ENCODE measurements at regions not wholly inside any gene's neighbourhood (a gene's known extent, or its start where the extent isn't known, plus 50 kb on each side); places are given as distances from the start of the nearest gene placed in this dataset.

- Histone ChIP-seq H3K36me3 (ENCODE audit: control insufficient read depth in 2 of 4, insufficient read depth in 4 of 4, low read length in 3 of 4) (no peaks in the 10 kb centered on the region), H2BK15ac (ENCODE audit: low read length) (no peak overlapping the region), H4K5ac (ENCODE audit: insufficient read length, low read depth, low read length) (no peak overlapping the region), H3K14ac (ENCODE audit: insufficient read length) (no peak overlapping the region), H3K79me1 (ENCODE audit: low read depth, low read length) (no peaks in the 10 kb centered on the region), H3K27ac (ENCODE audit: low read depth, low read length) (no peak overlapping the region), H3K4me1 (replicated peaks in 1 of 4; ENCODE audit: control insufficient read depth in 3 of 4, insufficient read depth in 4 of 4, low read length in 3 of 4) (no peaks in the 10 kb centered on the region), H2AFZ (ENCODE audit: low read length) (no peak overlapping the region), H2BK20ac (ENCODE audit: low read length) (no peak overlapping the region), H2BK5ac (ENCODE audit: low read depth, low read length) (no peak overlapping the region), H3K4me2 (ENCODE audit: insufficient read depth in 1 of 2, low read depth in 2 of 2, low read length in 2 of 2) (no peak overlapping the region), H4K8ac (ENCODE audit: extremely low read depth, insufficient read depth, low read length) (no peak overlapping the region), H3K4me3 (ENCODE audit: extremely low read depth in 1 of 4, insufficient read depth in 2 of 4, low read depth in 3 of 4, low read length in 4 of 4) (no peak overlapping the region), H2BK120ac (replicated peaks; ENCODE audit: low read depth, low read length) (no peak overlapping the region), H3K56ac (replicated peaks; ENCODE audit: insufficient read length, low read depth, low read length) (no peak overlapping the region), H3K27me3 (replicated peaks in 1 of 4; ENCODE audit: control insufficient read depth in 3 of 4, extremely low read depth in 1 of 4, insufficient read depth in 3 of 4, low read length in 3 of 4) (no peaks in the 10 kb centered on the region), H3K9me3 (ENCODE audit: insufficient read depth in 2 of 2, low read depth in 1 of 2, low read length in 1 of 2) (no peaks in the 10 kb centered on the region; a peak in 1 of 4 replicates), H3K23ac (ENCODE audit: insufficient read length) (no peak overlapping the region), H3K4ac (replicated peaks; ENCODE audit: insufficient read length, low read depth, low read length) (no peak overlapping the region), H4K91ac (replicated peaks; ENCODE audit: insufficient read length, low read length) (no peak overlapping the region), H2AK5ac (ENCODE audit: low read depth, low read length) (no peak overlapping the region), H3K9ac (replicated peaks in 1 of 4; ENCODE audit: extremely low read depth in 1 of 4, low read depth in 3 of 4, low read length in 3 of 4) (no peak overlapping the region), H3K79me2 (ENCODE audit: control insufficient read depth in 1 of 2, insufficient read depth in 2 of 2, low read length in 2 of 2) (no peaks in the 10 kb centered on the region), H2BK12ac (ENCODE audit: low read depth, low read length) (no peak overlapping the region), H3K23me2 (ENCODE audit: low read depth, low read length) (no peaks in the 10 kb centered on the region), H4K20me1 (replicated peaks in 1 of 2; ENCODE audit: control insufficient read depth in 1 of 2, insufficient read depth in 2 of 2, low read length in 2 of 2) (no peaks in the 10 kb centered on the region), H3K18ac (ENCODE audit: extremely low read depth, low read length) (no peak overlapping the region)
- ChIA-PET POLR2A (ENCODE audit: partially characterized antibody) (no interaction called here), CTCF (ENCODE audit: partially characterized antibody) (interaction anchor here (1.4 kb wide), 1 partner anchor 68 kb away, joined by 3 read pairs; no protein-coding TSS in a partner anchor)
- WGBS, 2 experiments (ENCODE audit: extremely low coverage in 1 of 2, insufficient coverage in 1 of 2, insufficient read length in 1 of 2, insufficient replicate concordance in 2 of 2, low coverage in 1 of 2, low lambda C conversion rate in 2 of 2, missing lambda C conversion rate in 1 of 2), result 91% methylated on average over 2 of the region's 2 CpGs; no CpG with 5 or more reads in 1 of the 2 experiments
- FAIRE-seq (no peak), DNase-seq (ENCODE audit: low read depth in 1 of 2, low spot score in 2 of 2) (no peak)
- TF ChIP-seq RFX5 (IDR thresholded peaks at IDR 0.05; ENCODE audit: borderline replicate concordance, low read depth, low read length), result no peak
- TF ChIP-seq CREB1 (IDR thresholded peaks at IDR 0.05), result no peak
- TF ChIP-seq CHD2 (IDR thresholded peaks at IDR 0.05; ENCODE audit: low read length), result no peak
- no peak for TF ChIP-seq KDM4A (IDR thresholded peaks at IDR 0.05; ENCODE audit: low read depth, low read length, severe bottlenecking)
- no peak for TF ChIP-seq FOSL1 (IDR thresholded peaks at IDR 0.05; ENCODE audit: insufficient read depth, low read depth, low read length)
- TF ChIP-seq BRCA1 (IDR thresholded peaks at IDR 0.05; ENCODE audit: low read depth, low read length), result no peak
- no peak for TF ChIP-seq TBP (IDR thresholded peaks at IDR 0.05; ENCODE audit: low read depth, low read length)
- TF ChIP-seq CTBP2 (IDR thresholded peaks at IDR 0.05; ENCODE audit: borderline replicate concordance, insufficient read depth, insufficient read length, low read length), result no peak
- no peak for TF ChIP-seq BCL11A (IDR thresholded peaks at IDR 0.05; ENCODE audit: low read depth in 2 of 2, low read length in 2 of 2)
- TF ChIP-seq USF2 (IDR thresholded peaks at IDR 0.05; ENCODE audit: low read length), result no peak
- no peak for TF ChIP-seq SP4 (IDR thresholded peaks at IDR 0.05; ENCODE audit: low read length)
- TF ChIP-seq ASH2L (IDR thresholded peaks at IDR 0.05; ENCODE audit: low read length), result no peak
- TF ChIP-seq RAD21 (IDR thresholded peaks at IDR 0.05 in 1 of 2, conservative IDR thresholded peaks at IDR 0.05 in 1 of 2; ENCODE audit: low read depth in 2 of 2, low read length in 2 of 2), result no peak
- TF ChIP-seq EP300 (IDR thresholded peaks at IDR 0.05; ENCODE audit: borderline replicate concordance in 1 of 2, low read depth in 2 of 2, low read length in 2 of 2), result no peak
Observed at GRCh38 chr14:38799671-38800070, 303.4 kb downstream of the SEC23A start.

Data from H1 (cell line).